H1 (cell line): ENCODE measurements at regions not wholly inside any gene's neighbourhood (a gene's known extent, or its start where the extent isn't known, plus 50 kb on each side); places are given as distances from the start of the nearest gene placed in this dataset.

Experiments
- CHD1 ChIP-seq: IDR thresholded peaks from 2 replicates; pipeline ENCODE4 v1.6.1; 2012; ENCODE audit warnings: low read depth, low read length, improper control_type of control experiment
- CHD2 ChIP-seq: IDR thresholded peaks from 2 replicates; pipeline ENCODE4 v1.6.1; 2012; ENCODE audit warnings: low read length, improper control_type of control experiment
- CHD7 ChIP-seq: fragments of 300-600 bp; sonication (generic); IDR thresholded peaks from 2 replicates; pipeline ENCODE4 v1.7.1; 2012; ENCODE audit warnings: low read length, moderate library complexity, mild to moderate bottlenecking, inconsistent platforms; ENCODE audit not compliant: insufficient replicate concordance
- GTF2F1 ChIP-seq: IDR thresholded peaks from 2 replicates; pipeline ENCODE4 v1.6.1; 2012; ENCODE audit warnings: low read depth, low read length, improper control_type of control experiment, borderline replicate concordance
- KDM5A ChIP-seq: fragments of 200-600 bp; IDR thresholded peaks from 2 replicates; pipeline ENCODE4 v1.7.1; 2012; ENCODE audit warnings: mild to moderate bottlenecking, low read length, inconsistent platforms, mixed read lengths
- NANOG ChIP-seq: IDR thresholded peaks from 2 replicates; pipeline ENCODE4 v1.6.1; 2011; ENCODE audit warnings: low read length, low read depth, mild to moderate bottlenecking, inconsistent platforms; ENCODE audit not compliant: insufficient read depth, poor library complexity, severe bottlenecking
- POU5F1 ChIP-seq: IDR thresholded peaks from 2 replicates; pipeline ENCODE4 v1.6.1; 2011; ENCODE audit warnings: low read depth, mild to moderate bottlenecking, low read length, moderate library complexity
- RNF2 ChIP-seq: fragments of 200-900, 300-1000 bp; sonication (generic); IDR thresholded peaks from 2 replicates; pipeline ENCODE4 v1.7.1; 2016; ENCODE audit warnings: borderline replicate concordance, low read depth, mild to moderate bottlenecking, antibody characterized with exemption, low read length; ENCODE audit not compliant: poor library complexity, severe bottlenecking; ENCODE audit errors: missing control alignments
- SIRT6 ChIP-seq: IDR thresholded peaks from one replicate; pipeline ENCODE4 v1.7.1; 2012; ENCODE audit warnings: low read length, inconsistent platforms
- SP1 ChIP-seq: IDR thresholded peaks from 2 replicates; pipeline ENCODE4 v1.6.1; 2011; ENCODE audit warnings: low read depth, low read length
- ZNF274 ChIP-seq: IDR thresholded peaks from 2 replicates; pipeline ENCODE4 v1.7.0; 2012; ENCODE audit warnings: low read length, borderline replicate concordance; ENCODE audit errors: extremely low read depth
- TF ChIP-seq, protein P1 (sequence below): IDR thresholded peaks from 2 replicates; pipeline ENCODE4 v1.6.1; 2012; ENCODE audit warnings: inconsistent platforms

DNA sequence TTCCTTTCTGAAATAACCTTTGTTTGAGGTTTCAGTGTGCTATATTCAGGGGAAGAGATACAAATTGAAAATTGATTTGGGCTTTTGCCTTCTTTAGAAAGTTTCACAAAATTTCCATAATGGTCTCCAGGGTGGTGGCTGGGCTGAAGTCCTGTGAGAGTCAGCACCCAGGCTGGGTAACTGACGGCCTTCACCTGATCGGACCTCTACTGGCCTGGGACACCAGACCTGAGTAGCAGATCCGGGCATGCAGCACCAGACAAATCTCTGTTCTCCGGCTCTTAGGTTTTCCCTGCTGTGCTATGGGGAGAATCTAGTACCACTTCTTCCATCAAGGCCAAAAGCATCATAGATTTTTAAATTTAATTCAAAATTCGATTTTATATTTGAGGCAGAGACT, 133.0 kb upstream of the LMCD1 start (continued):
- TF ChIP-seq CHD7 (no peak), SP1 (no peak), CHD2 (no peak), CHD1 (no peak), SIRT6 (no peak), ZNF274 (no peak), RNF2 (no peak), NANOG (no peak), GTF2F1 (no peak), POU5F1 (no peak), KDM5A (no peak)
- TF ChIP-seq, protein P1, sequence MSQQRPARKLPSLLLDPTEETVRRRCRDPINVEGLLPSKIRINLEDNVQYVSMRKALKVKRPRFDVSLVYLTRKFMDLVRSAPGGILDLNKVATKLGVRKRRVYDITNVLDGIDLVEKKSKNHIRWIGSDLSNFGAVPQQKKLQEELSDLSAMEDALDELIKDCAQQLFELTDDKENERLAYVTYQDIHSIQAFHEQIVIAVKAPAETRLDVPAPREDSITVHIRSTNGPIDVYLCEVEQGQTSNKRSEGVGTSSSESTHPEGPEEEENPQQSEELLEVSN = no peak
- TF ChIP-seq, all 59 proteins: peak for 0
